Epithelial cell of proximal tubule (primary cell): ENCODE measurements at regions not wholly inside any gene's neighbourhood (a gene's known extent, or its start where the extent isn't known, plus 50 kb on each side); places are given as distances from the start of the nearest gene placed in this dataset.
"Not testable (repeated sequence)": the region's sequence is repeated elsewhere in the genome, so short reads cannot be mapped to it uniquely, and the experiment has no call there.

Source experiments
- DNase-seq: peaks from one replicate; pipeline ENCODE4 v3.0.0-alpha.2; 2011; ENCODE audit warnings: low read depth
- H3K4me3 ChIP-seq: 2 replicates; pipeline ENCODE4 v1.5.1; 2011; ENCODE audit warnings: low read depth, mild to moderate bottlenecking, low read length
- CTCF ChIP-seq: conservative IDR thresholded peaks from 2 replicates; pipeline ENCODE4 v1.5.1; 2012; ENCODE audit warnings: low read depth, mild to moderate bottlenecking, low read length

- no peak for TF ChIP-seq CTCF
- H3K4me3 ChIP-seq, result no peak overlapping the region
- no peak for DNase-seq
These were observed 173.8 kb upstream of the RAI2 start for GRCh38 chrX:18034945-18035344.

GRCh38 chrX:18034504-18034903 is 173.4 kb upstream of the RAI2 start:
- no peak for TF ChIP-seq CTCF
- H3K4me3 ChIP-seq, result no peak overlapping the region
- DNase-seq, result no peak

GRCh38 chrX:18032486-18033221 is 171.6 kb upstream of the RAI2 start:
- no peak for TF ChIP-seq CTCF
- no peak overlapping the region for H3K4me3 ChIP-seq
- DNase-seq, result no peak

- H3K4me3 ChIP-seq, result no peak overlapping the region
- no peak for TF ChIP-seq CTCF
- no peak for DNase-seq
These were observed 170.8 kb upstream of the RAI2 start for GRCh38 chrX:18031726-18032375.

- H3K4me3 ChIP-seq, DNase-seq: not testable (repeated sequence)
These were observed 169.6 kb upstream of the RAI2 start for GRCh38 chrX:18030656-18031055.

- DNase-seq, result no peak
- TF ChIP-seq CTCF, result no peak
- H3K4me3 ChIP-seq, result no peak overlapping the region
These were observed 165.1 kb upstream of the RAI2 start for GRCh38 chrX:18026166-18026565.

- no peak for TF ChIP-seq CTCF
- DNase-seq, result no peak
- H3K4me3 ChIP-seq, result no peak overlapping the region
These were observed 156.3 kb upstream of the RAI2 start for GRCh38 chrX:18017411-18017810.
